ENCODE measurements at regions not wholly inside any gene's neighbourhood (a gene's known extent, or its start where the extent isn't known, plus 50 kb on each side); places are given as distances from the start of the nearest gene placed in this dataset.

GRCh38 chr2:17263570-17263968, 254.7 kb downstream of the RAD51AP2 start:
- TF ChIP-seq CTCF (IDR thresholded peaks at IDR 0.05) (no peak), EZH2 (IDR thresholded peaks at IDR 0.05; ENCODE audit: borderline replicate concordance, insufficient read depth, low read depth, low read length, poor library complexity, severe bottlenecking) (no peak)
